HCT116 (cell line): ENCODE measurements at regions not wholly inside any gene's neighbourhood (a gene's known extent, or its start where the extent isn't known, plus 50 kb on each side); places are given as distances from the start of the nearest gene placed in this dataset.

Experiments used
- ATAC-seq: fragments of 200-7000 bp; cut with Tn5 transposase; 2 replicates; pipeline ENCODE4 v1.9.1; 2020; ENCODE audit warnings: mild to moderate bottlenecking, moderate library complexity
- BruUV-seq: library from RNA; stranded (reverse); fragments of 400-500 nt; replicated peaks from 2 replicates; lab custom pipeline; 2021; lab: Mats Ljungman, UMichigan
- CTCF ChIA-PET: fragments of 300-600 bp; sonication (Branson Sonifier 250); formaldehyde crosslinking; loops from one replicate; lab custom pipeline; 2021; ENCODE audit warnings: antibody characterized with exemption; lab: Charles Lee
- POLR2A ChIA-PET: fragments of 300-600, 350-600 bp; sonication (Branson Sonifier 250); formaldehyde crosslinking; loops from one replicate; lab custom pipeline; 2021; ENCODE audit warnings: antibody characterized with exemption; lab: Charles Lee
- RAD21 ChIA-PET, 2 experiments: fragments of 300-600 bp; sonication (Branson Sonifier 250); formaldehyde crosslinking; loops; one replicate each; lab custom pipeline; 2023; ENCODE audit warnings: low total read pairs in 2 of 2; ENCODE audit not compliant: uncharacterized antibody in 2 of 2, unreplicated experiment in 2 of 2, low non-redundant PET in 1 of 2; lab: Charles Lee
- DNase-seq: peaks from one replicate; pipeline ENCODE4 v3.0.0-alpha.2; 2010; ENCODE audit warnings: low read depth, low spot score
- H2AFZ ChIP-seq: fragments of 200-600 bp; shearing (Covaris generic), sonication (generic); 2 replicates; pipeline ENCODE4 v1.6.1; 2017; ENCODE audit warnings: low read depth, mixed run types, mixed read lengths, antibody characterized with exemption, low read length; ENCODE audit not compliant: poor library complexity, severe bottlenecking
- H3K27ac ChIP-seq: 2 replicates; pipeline ENCODE4 v1.5.1; 2012; ENCODE audit warnings: low read depth, low read length
- H3K27me3 ChIP-seq: fragments of 200-600 bp; sonication (generic); 2 replicates; pipeline ENCODE4 v1.6.1; 2016; ENCODE audit warnings: mixed run types, low read length, mixed read lengths; ENCODE audit not compliant: insufficient read depth
- H3K36me3 ChIP-seq, 2 experiments: fragments of 200-500 bp in 1 of 2; fragments of 200-600 bp in 1 of 2; sonication (Bioruptor generic) in 1 of 2; sonication (generic) in 1 of 2; 2 replicates each; pipeline versions ENCODE4 v1.5.1 to v1.6.1; 2014 to 2016; ENCODE audit warnings: low read length in 2 of 2, inconsistent platforms in 1 of 2, mixed read lengths in 1 of 2, mixed run types in 1 of 2; ENCODE audit not compliant: insufficient read depth in 2 of 2, control insufficient read depth in 1 of 2
- H3K4me1 ChIP-seq, 2 experiments: fragments of 200-600 bp in 1 of 2; sonication (generic) in 1 of 2; 2 replicates each; pipeline versions ENCODE4 v1.5.1 to v1.6.1; 2012 to 2017; ENCODE audit warnings: low read length in 2 of 2, inconsistent platforms in 1 of 2, mild to moderate bottlenecking in 1 of 2, mixed read lengths in 1 of 2, mixed run types in 1 of 2, moderate library complexity in 1 of 2; ENCODE audit not compliant: insufficient read depth in 2 of 2, control insufficient read depth in 1 of 2
- H3K4me2 ChIP-seq: fragments of 200-600 bp; sonication (generic); 2 replicates; pipeline ENCODE4 v1.6.1; 2017; ENCODE audit warnings: mixed run types, low read length, mixed read lengths
- H3K4me3 ChIP-seq, 2 experiments: fragments of 200-600 bp in 1 of 2; sonication (generic) in 1 of 2; replicated peaks in 1 of 2; 2 replicates each; pipeline ENCODE4 v1.5.1; 2011 to 2016; ENCODE audit warnings: low read length in 2 of 2, control low read depth in 1 of 2, low read depth in 1 of 2, mild to moderate bottlenecking in 1 of 2, mixed read lengths in 1 of 2, mixed run types in 1 of 2
- H3K79me2 ChIP-seq: fragments of 200-600 bp; sonication (generic); 2 replicates; pipeline ENCODE4 v1.6.1; 2017; ENCODE audit warnings: mild to moderate bottlenecking, mixed run types, low read length, moderate library complexity, mixed read lengths; ENCODE audit not compliant: insufficient read depth
- H3K9ac ChIP-seq: fragments of 200-600 bp; sonication (generic); 2 replicates; pipeline ENCODE4 v1.6.1; 2016; ENCODE audit warnings: low read length, mixed read lengths
- H3K9me2 ChIP-seq: fragments of 200-600 bp; sonication (generic), shearing (Covaris generic); 2 replicates; pipeline ENCODE4 v1.6.1; 2017; ENCODE audit warnings: mixed run types, mild to moderate bottlenecking, moderate library complexity; ENCODE audit not compliant: insufficient read depth
- H3K9me3 ChIP-seq, 2 experiments: fragments of 200-500 bp in 1 of 2; fragments of 200-600 bp in 1 of 2; sonication (Bioruptor generic) in 1 of 2; sonication (generic) in 1 of 2; 2 replicates each; pipeline ENCODE4 v1.6.1; 2014 to 2017; ENCODE audit warnings: low read length in 2 of 2, mixed read lengths in 2 of 2, inconsistent platforms in 1 of 2, low read depth in 1 of 2, mild to moderate bottlenecking in 1 of 2, mixed run types in 1 of 2, moderate library complexity in 1 of 2; ENCODE audit not compliant: control insufficient read depth in 1 of 2, insufficient read depth in 1 of 2
- H4K20me1 ChIP-seq: fragments of 200-600 bp; sonication (generic), shearing (Covaris generic); 2 replicates; pipeline ENCODE4 v1.6.1; 2017; ENCODE audit warnings: mixed run types, mild to moderate bottlenecking, moderate library complexity; ENCODE audit not compliant: insufficient read depth
- ELF1 ChIP-seq: IDR thresholded peaks from 2 replicates; pipeline ENCODE4 v1.6.1; 2012; ENCODE audit warnings: low read depth, borderline replicate concordance
- EZH2 ChIP-seq: fragments of 200-600 bp; sonication (generic); IDR thresholded peaks from 2 replicates; pipeline ENCODE4 v1.6.1; 2017; ENCODE audit warnings: antibody characterized with exemption, mixed run types
- SIN3A ChIP-seq: IDR thresholded peaks from 2 replicates; pipeline ENCODE4 v1.6.1; 2012; ENCODE audit warnings: low read depth
- SRF ChIP-seq: IDR thresholded peaks from 2 replicates; pipeline ENCODE4 v1.6.1; 2012; ENCODE audit warnings: low read depth
- ZBTB33 ChIP-seq: IDR thresholded peaks from 2 replicates; pipeline ENCODE4 v1.6.1; 2011; ENCODE audit warnings: mild to moderate bottlenecking, low read length, moderate library complexity; ENCODE audit not compliant: insufficient replicate concordance; ENCODE audit errors: extremely low read depth
- ZNF274 ChIP-seq: fragments of 200-500 bp; sonication (Bioruptor generic); IDR thresholded peaks from 2 replicates; pipeline ENCODE4 v1.6.1; 2014; ENCODE audit warnings: mild to moderate bottlenecking, low read depth, low read length, inconsistent platforms
- intact Hi-C: fragments of 100-400 bp; cut with micrococcal nuclease; formaldehyde crosslinking; loops from 2 replicates; pipeline ENCODE4 v1.10.0; 2022

DNA sequence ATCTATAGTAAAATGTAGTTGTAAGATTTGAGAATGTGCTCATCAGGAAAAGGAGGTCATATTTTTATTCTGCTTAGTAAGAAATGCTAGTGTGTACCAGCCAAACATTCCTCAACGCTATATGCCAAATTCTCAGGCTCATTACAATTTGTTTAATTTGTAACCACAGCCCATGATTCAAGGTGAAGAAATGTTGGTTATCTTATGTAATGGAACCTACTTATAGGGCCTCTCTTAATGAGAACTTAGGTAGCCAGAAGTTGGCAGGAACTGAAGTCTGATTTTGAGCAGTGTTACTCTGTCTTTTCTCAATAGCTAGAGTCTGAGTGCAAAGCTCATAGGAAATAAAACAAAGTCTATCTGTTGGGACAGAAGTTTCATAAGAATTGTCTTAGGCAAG, 595.0 kb downstream of the GLUD2 start:
- POLR2A ChIA-PET = no interaction called here
- ATAC-seq = no peak
- no peak for DNase-seq
- no peaks in the 10 kb centered on the region for H3K4me1 ChIP-seq
- no peak overlapping the region for H2AFZ ChIP-seq
- no peak overlapping the region for H3K9ac ChIP-seq
- H3K9me2 ChIP-seq = no peaks in the 10 kb centered on the region
- no peaks in the 10 kb centered on the region for H3K27me3 ChIP-seq
- no peaks in the 10 kb centered on the region for H3K36me3 ChIP-seq
- H3K4me2 ChIP-seq = no peak overlapping the region
- CTCF ChIA-PET = no interaction called here
- no peaks in the 10 kb centered on the region for H3K79me2 ChIP-seq
- TF ChIP-seq ZBTB33 (no peak), EZH2 (no peak), ZNF274 (no peak), SIN3A (no peak)
- no peaks in the 10 kb centered on the region for H3K9me3 ChIP-seq
- H3K4me3 ChIP-seq = no peak overlapping the region
- intact Hi-C loops = no loop called here
- BruUV-seq = no TSS peak
- H4K20me1 ChIP-seq = no peaks in the 10 kb centered on the region
- H3K27ac ChIP-seq = no peak overlapping the region
- RAD21 ChIA-PET = no interaction called here

DNA sequence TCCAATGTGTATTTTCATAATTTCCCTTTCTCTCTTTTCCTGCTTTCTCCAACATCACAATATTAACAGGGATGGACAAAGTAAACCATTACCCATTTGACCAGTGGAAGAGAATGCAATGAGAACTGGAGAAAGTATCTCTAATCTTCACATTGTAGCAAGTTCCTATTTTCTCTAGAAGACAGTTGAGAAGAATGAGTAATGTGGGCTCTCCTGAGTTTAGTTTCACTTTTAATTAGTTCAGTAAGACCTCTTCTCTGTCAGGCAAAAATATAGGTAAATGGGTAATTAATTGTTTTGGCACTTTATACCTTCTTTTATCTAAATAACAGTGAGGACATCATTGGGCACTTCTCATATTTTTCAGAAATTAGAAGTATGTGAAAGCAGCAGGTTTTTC, 602.0 kb downstream of the GLUD2 start:
- intact Hi-C loops = no loop called here
- CTCF ChIA-PET = no interaction called here

More for the DNA sequence above, 602.0 kb downstream of the GLUD2 start:
- Histone ChIP-seq H3K9me3 (no peaks in the 10 kb centered on the region), H3K79me2 (no peaks in the 10 kb centered on the region), H3K36me3 (no peaks in the 10 kb centered on the region), H3K27ac (no peak overlapping the region), H3K4me1 (no peaks in the 10 kb centered on the region), H3K4me3 (no peak overlapping the region), H3K9ac (no peak overlapping the region), H3K27me3 (no peaks in the 10 kb centered on the region), H3K9me2 (no peaks in the 10 kb centered on the region), H4K20me1 (no peaks in the 10 kb centered on the region)
- ChIA-PET POLR2A (no interaction called here), RAD21 (no interaction called here)
- ATAC-seq = no peak
- no TSS peak for BruUV-seq
- DNase-seq = no peak
- TF ChIP-seq ELF1 = no peak
- TF ChIP-seq SRF = no peak
- TF ChIP-seq, all 23 proteins: peak for 0
- Histone ChIP-seq H3K4me2 (no peak overlapping the region), H2AFZ (no peak overlapping the region)
